Prostate gland (tissue), 2 donors: ENCODE measurements at regions not wholly inside any gene's neighbourhood (a gene's known extent, or its start where the extent isn't known, plus 50 kb on each side); places are given as distances from the start of the nearest gene placed in this dataset.

Experiments
- DNase-seq: peaks from one replicate; pipeline ENCODE4 v3.0.0-alpha.2; 2019; ENCODE audit warnings: low spot score
- H3K27ac ChIP-seq, 2 donors: fragments of 200-600 bp; sonication (generic); 2 replicates each; pipeline ENCODE4 v1.5.1; 2017 to 2019
- H3K27me3 ChIP-seq: fragments of 200-600 bp; sonication (generic); replicated peaks from 2 replicates; pipeline ENCODE4 v1.5.1; 2019; ENCODE audit not compliant: insufficient read depth
- H3K36me3 ChIP-seq, 2 donors: fragments of 200-600 bp; sonication (generic); 1 replicate in 1 of 2; 2 replicates in 1 of 2; pipeline versions ENCODE4 v1.5.1 to v1.8.1; 2017 to 2019
- H3K4me1 ChIP-seq: fragments of 200-600 bp; sonication (generic); replicated peaks from 2 replicates; pipeline ENCODE4 v1.5.1; 2019
- H3K4me3 ChIP-seq, 2 donors: fragments of 200-600 bp; sonication (generic); 2 replicates each; pipeline ENCODE4 v1.5.1; 2017 to 2019
- H3K9me3 ChIP-seq: fragments of 200-600 bp; sonication (generic); 2 replicates; pipeline ENCODE4 v1.5.1; 2017
- POLR2A ChIP-seq: fragments of 450-650 bp; IDR thresholded peaks from one replicate; pipeline ENCODE4 v1.6.1; 2016; ENCODE audit warnings: antibody characterized with exemption, mild to moderate bottlenecking
- POLR2AphosphoS5 ChIP-seq: sonication (generic); formaldehyde crosslinking; IDR thresholded peaks from one replicate; pipeline ENCODE4 v1.6.1; 2017; ENCODE audit warnings: antibody characterized with exemption
- WGBS: methylation state at CpG from one replicate; pipeline ENCODE4 v1.1.5; 2018; 5-methylcytosine and 5-hydroxymethylcytosine counted together
- intact Hi-C: fragments of 100-400 bp; cut with DNase I; formaldehyde crosslinking; loops from one replicate; pipeline ENCODE4 v1.14.2; 2022
- TF ChIP-seq, protein P1 (sequence below), 4 experiments: fragments of 200-600 bp in 2 of 4; fragments of 450-650 bp in 2 of 4; sonication (generic) in 2 of 4; IDR thresholded peaks; 1 replicate in 3 of 4; 2 replicates in 1 of 4; pipeline ENCODE4 v1.5.1; 2016 to 2019; ENCODE audit warnings: antibody characterized with exemption in 4 of 4, mild to moderate bottlenecking in 2 of 4, moderate library complexity in 2 of 4

DNA sequence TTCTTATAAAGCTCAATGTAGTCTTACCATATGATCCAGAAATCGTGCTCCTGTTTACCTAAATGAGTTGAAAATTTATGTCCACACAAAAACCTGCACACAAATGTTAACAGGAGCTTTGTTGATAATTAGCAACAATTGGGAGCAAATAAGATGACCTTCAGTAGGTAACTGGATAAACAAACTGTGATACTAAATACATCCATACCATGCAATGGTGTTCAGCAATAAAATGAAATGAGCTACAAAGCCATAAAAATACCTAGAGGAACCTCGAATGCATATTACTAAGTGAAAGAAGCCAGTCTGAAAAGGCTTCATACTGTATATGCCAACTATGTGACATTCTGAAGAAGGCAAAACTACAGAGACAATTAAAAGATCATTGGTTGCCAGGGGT, 185.6 kb upstream of the HNRNPA3 start:
- Histone ChIP-seq H3K27ac (no peak overlapping the region), H3K9me3 (no peaks in the 10 kb centered on the region), H3K36me3 (no peaks in the 10 kb centered on the region), H3K27me3 (no peaks in the 10 kb centered on the region), H3K4me3 (no peak overlapping the region), H3K4me1 (no peaks in the 10 kb centered on the region)
- TF ChIP-seq, protein P1, sequence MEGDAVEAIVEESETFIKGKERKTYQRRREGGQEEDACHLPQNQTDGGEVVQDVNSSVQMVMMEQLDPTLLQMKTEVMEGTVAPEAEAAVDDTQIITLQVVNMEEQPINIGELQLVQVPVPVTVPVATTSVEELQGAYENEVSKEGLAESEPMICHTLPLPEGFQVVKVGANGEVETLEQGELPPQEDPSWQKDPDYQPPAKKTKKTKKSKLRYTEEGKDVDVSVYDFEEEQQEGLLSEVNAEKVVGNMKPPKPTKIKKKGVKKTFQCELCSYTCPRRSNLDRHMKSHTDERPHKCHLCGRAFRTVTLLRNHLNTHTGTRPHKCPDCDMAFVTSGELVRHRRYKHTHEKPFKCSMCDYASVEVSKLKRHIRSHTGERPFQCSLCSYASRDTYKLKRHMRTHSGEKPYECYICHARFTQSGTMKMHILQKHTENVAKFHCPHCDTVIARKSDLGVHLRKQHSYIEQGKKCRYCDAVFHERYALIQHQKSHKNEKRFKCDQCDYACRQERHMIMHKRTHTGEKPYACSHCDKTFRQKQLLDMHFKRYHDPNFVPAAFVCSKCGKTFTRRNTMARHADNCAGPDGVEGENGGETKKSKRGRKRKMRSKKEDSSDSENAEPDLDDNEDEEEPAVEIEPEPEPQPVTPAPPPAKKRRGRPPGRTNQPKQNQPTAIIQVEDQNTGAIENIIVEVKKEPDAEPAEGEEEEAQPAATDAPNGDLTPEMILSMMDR (IDR thresholded peaks at IDR 0.05) = no peak
- TF ChIP-seq POLR2AphosphoS5 (no peak), POLR2A (no peak)
- WGBS = 57% methylated on average over 2 of the region's 2 CpGs
- no peak for DNase-seq
- intact Hi-C loops = no loop called here

DNA sequence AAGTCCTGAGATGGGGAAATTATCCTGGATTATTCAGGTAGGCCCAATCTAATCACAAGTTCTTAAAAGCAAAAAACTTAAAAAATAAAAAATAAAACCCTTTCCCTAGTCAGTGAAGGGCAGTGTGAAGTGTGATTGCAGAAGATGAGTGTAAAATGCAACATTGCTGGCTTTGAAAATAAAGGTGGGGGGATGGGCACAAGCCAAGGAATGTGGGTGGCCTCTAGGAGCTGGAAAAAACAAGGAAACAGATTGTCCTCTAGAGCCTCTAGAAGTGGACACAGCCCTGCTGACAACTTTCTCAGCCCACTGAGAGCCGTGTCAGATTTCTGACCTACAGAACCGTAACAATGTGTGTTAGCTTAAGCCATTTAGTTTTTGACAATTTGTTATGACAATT, 184.3 kb upstream of the HNRNPA3 start:
- Histone ChIP-seq H3K27me3 (no peaks in the 10 kb centered on the region), H3K36me3 (no peaks in the 10 kb centered on the region), H3K27ac (no peak overlapping the region), H3K4me3 (no peak overlapping the region), H3K9me3 (no peaks in the 10 kb centered on the region), H3K4me1 (no peaks in the 10 kb centered on the region)
- TF ChIP-seq POLR2AphosphoS5 = no peak
- TF ChIP-seq POLR2A = no peak
- TF ChIP-seq, protein P1 (IDR thresholded peaks at IDR 0.05) = no peak
- intact Hi-C loops = no loop called here
- WGBS = 83% methylated on average over 2 of the region's 2 CpGs
- DNase-seq = no peak

GRCh38 chr2:177029075-177029474, 183.5 kb upstream of the HNRNPA3 start:
- TF ChIP-seq POLR2A = no peak
- no peak for TF ChIP-seq POLR2AphosphoS5
- TF ChIP-seq, protein P1 (IDR thresholded peaks at IDR 0.05) = no peak
- DNase-seq = no peak
- no peaks in the 10 kb centered on the region for H3K36me3 ChIP-seq
- H3K4me1 ChIP-seq = no peaks in the 10 kb centered on the region
- no peaks in the 10 kb centered on the region for H3K9me3 ChIP-seq
- no peaks in the 10 kb centered on the region for H3K27me3 ChIP-seq
- no peak overlapping the region for H3K4me3 ChIP-seq
- intact Hi-C loops = no loop called here
- WGBS = 85% methylated on average over 2 of the region's 2 CpGs
- no peak overlapping the region for H3K27ac ChIP-seq

GRCh38 chr2:177029501-177029900, 183.1 kb upstream of the HNRNPA3 start:
- Histone ChIP-seq H3K27me3 (no peaks in the 10 kb centered on the region), H3K36me3 (no peaks in the 10 kb centered on the region), H3K9me3 (no peaks in the 10 kb centered on the region), H3K4me1 (no peaks in the 10 kb centered on the region), H3K27ac (no peak overlapping the region), H3K4me3 (no peak overlapping the region)
- no peak for DNase-seq
- TF ChIP-seq POLR2A (no peak), POLR2AphosphoS5 (no peak)
- TF ChIP-seq, protein P1 (IDR thresholded peaks at IDR 0.05) = no peak
- 66% methylated on average over 2 of the region's 2 CpGs for WGBS
- intact Hi-C loops = no loop called here

DNA sequence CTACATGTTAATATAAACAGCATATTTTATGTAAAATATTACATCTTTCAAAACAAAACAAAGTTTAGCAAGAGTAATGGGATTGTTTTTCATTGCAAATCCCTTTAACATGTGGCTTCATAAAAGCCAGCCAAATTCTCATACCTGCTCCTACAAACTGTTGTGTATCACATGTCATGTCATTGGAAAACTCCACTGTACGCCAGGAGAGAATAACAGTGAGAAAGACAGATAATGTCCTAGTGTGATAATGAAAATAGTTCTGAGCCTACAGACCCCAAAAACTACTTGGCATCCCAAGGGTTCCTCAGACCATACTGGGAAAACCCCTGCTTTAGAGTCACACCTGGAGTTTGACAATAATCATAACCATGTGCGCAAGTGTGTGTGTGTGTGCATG, 182.7 kb upstream of the HNRNPA3 start:
- H3K36me3 ChIP-seq = no peaks in the 10 kb centered on the region
- H3K27me3 ChIP-seq = no peaks in the 10 kb centered on the region
- WGBS = 84% methylated on average over 2 of the region's 2 CpGs
- H3K9me3 ChIP-seq = no peaks in the 10 kb centered on the region
- TF ChIP-seq, protein P1 (IDR thresholded peaks at IDR 0.05) = no peak
- no peak for TF ChIP-seq POLR2A
- intact Hi-C loops = no loop called here
- no peak for DNase-seq
- no peak overlapping the region for H3K4me3 ChIP-seq
- no peak overlapping the region for H3K27ac ChIP-seq
- no peaks in the 10 kb centered on the region for H3K4me1 ChIP-seq
